Breast epithelium (tissue), 4 donors: ENCODE measurements at regions not wholly inside any gene's neighbourhood (a gene's known extent, or its start where the extent isn't known, plus 50 kb on each side); places are given as distances from the start of the nearest gene placed in this dataset.
"Not testable (repeated sequence)": the region's sequence is repeated elsewhere in the genome, so short reads cannot be mapped to it uniquely, and the experiment has no call there.

Experiments used
- DNase-seq, 2 donors: peaks; one replicate each; pipeline ENCODE4 v3.0.0-alpha.2; 2019; ENCODE audit warnings: low spot score in 2 of 2
- H3K27ac ChIP-seq, 2 donors: fragments of 200-600 bp; sonication (generic) in 1 of 2; one replicate each; pipeline ENCODE4 v1.5.1; 2016 to 2019; ENCODE audit warnings: mild to moderate bottlenecking in 1 of 2
- H3K27me3 ChIP-seq, 2 donors: fragments of 200-600 bp; sonication (generic) in 1 of 2; one replicate each; pipeline versions ENCODE4 v1.5.1 to v1.6.0; 2017 to 2019; ENCODE audit warnings: control low read depth in 1 of 2, mild to moderate bottlenecking in 1 of 2
- H3K36me3 ChIP-seq: fragments of 200-600 bp; one replicate; pipeline ENCODE4 v1.5.1; 2019
- H3K4me1 ChIP-seq, 2 donors: fragments of 200-600 bp; sonication (generic); one replicate each; pipeline ENCODE4 v1.5.1; 2016 to 2019; ENCODE audit warnings: control low read depth in 1 of 2
- H3K4me3 ChIP-seq, 3 donors: fragments of 200-600 bp; sonication (generic); 1 replicate in 2 of 3; 2 replicates in 1 of 3; pipeline ENCODE4 v1.5.1; 2016 to 2019; ENCODE audit warnings: mild to moderate bottlenecking in 3 of 3, moderate library complexity in 2 of 3
- H3K9me3 ChIP-seq, 2 donors: fragments of 200-600 bp; sonication (generic) in 1 of 2; one replicate each; pipeline ENCODE4 v1.5.1; 2016 to 2019; ENCODE audit warnings: control low read depth in 1 of 2
- POLR2A ChIP-seq: fragments of 450-650 bp; IDR thresholded peaks from one replicate; pipeline ENCODE4 v1.6.1; 2016; ENCODE audit warnings: antibody characterized with exemption, mild to moderate bottlenecking, moderate library complexity
- POLR2AphosphoS5 ChIP-seq, 3 donors: sonication (generic); formaldehyde crosslinking; IDR thresholded peaks; one replicate each; pipeline ENCODE4 v1.6.1; 2017; ENCODE audit warnings: antibody characterized with exemption in 3 of 3
- intact Hi-C: fragments of 100-400 bp; cut with DNase I; formaldehyde crosslinking; loops from one replicate; pipeline ENCODE4 v1.15.1; 2023; ENCODE audit warnings: low total_unique reads
- TF ChIP-seq, protein P1 (sequence below), 3 donors: fragments of 450-650 bp; IDR thresholded peaks; one replicate each; pipeline ENCODE4 v1.5.1; 2016 to 2017; ENCODE audit warnings: antibody characterized with exemption in 3 of 3, mild to moderate bottlenecking in 3 of 3, moderate library complexity in 3 of 3

DNA sequence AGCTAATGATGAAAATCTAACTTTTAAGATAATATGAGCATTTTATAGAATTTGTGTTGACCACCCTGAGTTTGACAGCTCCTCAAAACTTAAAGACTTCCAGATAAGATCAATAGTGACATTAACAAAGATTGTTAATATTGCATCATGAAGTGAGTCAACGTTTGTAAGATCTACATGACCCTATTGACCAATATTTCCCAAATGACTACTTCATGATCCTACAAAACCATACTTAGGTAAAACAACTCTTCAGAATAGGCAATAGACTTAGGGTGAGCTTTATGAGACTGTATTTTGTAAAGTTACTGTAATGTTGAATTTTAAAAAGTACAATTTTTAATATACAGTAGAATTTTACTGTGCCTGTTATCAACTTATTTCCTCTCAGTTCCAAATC is 422.7 kb upstream of the ALCAM start:
- Histone ChIP-seq H3K27ac (no peak overlapping the region), H3K4me1 (no peaks in the 10 kb centered on the region), H3K9me3 (peaks cover 0 to 5% of the 10 kb centered on the region in 2 donors), H3K36me3 (no peaks in the 10 kb centered on the region), H3K4me3 (no peak overlapping the region), H3K27me3 (no peaks in the 10 kb centered on the region)
- no peak for DNase-seq
- no peak for TF ChIP-seq POLR2AphosphoS5 (IDR thresholded peaks at IDR 0.05)
- intact Hi-C loops, result no loop called here

DNA sequence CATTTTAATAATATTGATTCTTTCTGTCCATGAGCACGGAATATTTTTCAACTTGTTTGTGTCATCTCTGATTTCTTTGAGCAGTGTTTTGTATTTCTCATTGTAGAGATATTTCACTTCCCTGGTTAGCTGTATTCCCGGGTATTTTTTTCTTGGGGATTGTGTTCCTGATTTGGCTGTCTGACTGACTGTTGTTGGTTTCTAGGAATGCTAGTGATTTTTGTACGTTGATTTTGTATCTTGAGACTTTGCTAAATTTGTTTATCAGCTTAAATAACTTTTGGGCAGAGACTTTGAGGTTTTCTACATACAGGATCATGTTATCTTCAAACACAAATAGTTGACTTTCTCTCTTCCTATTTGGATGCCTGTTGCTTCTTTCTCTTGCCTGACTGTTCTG is 418.8 kb upstream of the ALCAM start:
- DNase-seq, result no peak
- H3K4me1 ChIP-seq, result no peaks in the 10 kb centered on the region
- H3K27me3 ChIP-seq, result no peaks in the 10 kb centered on the region
- peaks cover 0 to 5% of the 10 kb centered on the region in 2 donors for H3K9me3 ChIP-seq
- intact Hi-C loops, result no loop called here
- TF ChIP-seq, protein P1, sequence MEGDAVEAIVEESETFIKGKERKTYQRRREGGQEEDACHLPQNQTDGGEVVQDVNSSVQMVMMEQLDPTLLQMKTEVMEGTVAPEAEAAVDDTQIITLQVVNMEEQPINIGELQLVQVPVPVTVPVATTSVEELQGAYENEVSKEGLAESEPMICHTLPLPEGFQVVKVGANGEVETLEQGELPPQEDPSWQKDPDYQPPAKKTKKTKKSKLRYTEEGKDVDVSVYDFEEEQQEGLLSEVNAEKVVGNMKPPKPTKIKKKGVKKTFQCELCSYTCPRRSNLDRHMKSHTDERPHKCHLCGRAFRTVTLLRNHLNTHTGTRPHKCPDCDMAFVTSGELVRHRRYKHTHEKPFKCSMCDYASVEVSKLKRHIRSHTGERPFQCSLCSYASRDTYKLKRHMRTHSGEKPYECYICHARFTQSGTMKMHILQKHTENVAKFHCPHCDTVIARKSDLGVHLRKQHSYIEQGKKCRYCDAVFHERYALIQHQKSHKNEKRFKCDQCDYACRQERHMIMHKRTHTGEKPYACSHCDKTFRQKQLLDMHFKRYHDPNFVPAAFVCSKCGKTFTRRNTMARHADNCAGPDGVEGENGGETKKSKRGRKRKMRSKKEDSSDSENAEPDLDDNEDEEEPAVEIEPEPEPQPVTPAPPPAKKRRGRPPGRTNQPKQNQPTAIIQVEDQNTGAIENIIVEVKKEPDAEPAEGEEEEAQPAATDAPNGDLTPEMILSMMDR (IDR thresholded peaks at IDR 0.05), result no peak
- TF ChIP-seq POLR2AphosphoS5 (IDR thresholded peaks at IDR 0.05) (no peak), POLR2A (no peak)
- H3K4me3 ChIP-seq, result no peak overlapping the region
- no peak overlapping the region for H3K27ac ChIP-seq
- H3K36me3 ChIP-seq, result no peaks in the 10 kb centered on the region

DNA sequence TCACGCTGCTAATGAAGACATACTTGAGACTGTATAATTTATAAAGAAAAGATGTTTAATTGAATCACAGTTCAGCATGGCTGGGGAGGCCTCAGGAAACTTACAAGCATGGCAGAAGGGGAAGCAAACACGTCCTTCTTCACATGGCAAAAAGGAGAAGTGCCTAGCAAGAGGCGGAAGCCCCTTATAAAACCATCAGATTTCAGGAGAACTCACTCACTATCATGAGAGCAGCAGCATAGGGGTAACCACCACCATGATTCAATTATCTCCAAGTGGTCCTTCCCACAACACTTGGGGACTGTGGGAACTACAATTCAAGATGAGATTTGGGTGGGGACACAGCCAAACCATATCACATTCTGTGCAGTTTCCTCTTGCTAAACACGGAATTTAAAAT is 416.9 kb upstream of the ALCAM start:
- intact Hi-C loops, H3K9me3 ChIP-seq, DNase-seq, H3K27ac ChIP-seq, H3K27me3 ChIP-seq, H3K4me1 ChIP-seq, H3K36me3 ChIP-seq, H3K4me3 ChIP-seq: not testable (repeated sequence)

DNA sequence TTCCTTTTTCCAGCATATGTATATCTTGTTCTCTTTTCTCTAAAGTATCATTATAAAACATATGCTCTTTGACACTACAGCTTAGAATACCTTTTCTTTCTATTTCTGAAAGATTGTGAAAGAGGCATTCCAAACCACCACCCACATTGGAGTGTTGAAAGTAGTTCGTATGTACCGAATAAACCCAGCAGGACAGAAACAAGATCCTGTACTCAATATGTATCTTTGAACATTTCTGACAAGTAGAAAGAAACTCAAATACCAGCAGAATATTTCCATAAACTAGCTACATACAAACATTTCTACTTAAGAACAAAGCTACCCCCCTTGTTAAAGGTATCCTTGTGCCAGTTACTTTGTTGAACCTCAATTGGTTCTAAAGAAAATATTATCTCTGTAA is 415.3 kb upstream of the ALCAM start:
- no peak for DNase-seq
- no peaks in the 10 kb centered on the region for H3K27me3 ChIP-seq
- no peak overlapping the region for H3K27ac ChIP-seq
- H3K4me1 ChIP-seq, result no peaks in the 10 kb centered on the region
- no peak for TF ChIP-seq POLR2A
- no peak for TF ChIP-seq POLR2AphosphoS5 (IDR thresholded peaks at IDR 0.05)
- TF ChIP-seq, protein P1 (IDR thresholded peaks at IDR 0.05), result no peak
- intact Hi-C loops, result no loop called here
- H3K4me3 ChIP-seq, result no peak overlapping the region
- H3K36me3 ChIP-seq, result no peaks in the 10 kb centered on the region
- H3K9me3 ChIP-seq, result no peaks in the 10 kb centered on the region

DNA sequence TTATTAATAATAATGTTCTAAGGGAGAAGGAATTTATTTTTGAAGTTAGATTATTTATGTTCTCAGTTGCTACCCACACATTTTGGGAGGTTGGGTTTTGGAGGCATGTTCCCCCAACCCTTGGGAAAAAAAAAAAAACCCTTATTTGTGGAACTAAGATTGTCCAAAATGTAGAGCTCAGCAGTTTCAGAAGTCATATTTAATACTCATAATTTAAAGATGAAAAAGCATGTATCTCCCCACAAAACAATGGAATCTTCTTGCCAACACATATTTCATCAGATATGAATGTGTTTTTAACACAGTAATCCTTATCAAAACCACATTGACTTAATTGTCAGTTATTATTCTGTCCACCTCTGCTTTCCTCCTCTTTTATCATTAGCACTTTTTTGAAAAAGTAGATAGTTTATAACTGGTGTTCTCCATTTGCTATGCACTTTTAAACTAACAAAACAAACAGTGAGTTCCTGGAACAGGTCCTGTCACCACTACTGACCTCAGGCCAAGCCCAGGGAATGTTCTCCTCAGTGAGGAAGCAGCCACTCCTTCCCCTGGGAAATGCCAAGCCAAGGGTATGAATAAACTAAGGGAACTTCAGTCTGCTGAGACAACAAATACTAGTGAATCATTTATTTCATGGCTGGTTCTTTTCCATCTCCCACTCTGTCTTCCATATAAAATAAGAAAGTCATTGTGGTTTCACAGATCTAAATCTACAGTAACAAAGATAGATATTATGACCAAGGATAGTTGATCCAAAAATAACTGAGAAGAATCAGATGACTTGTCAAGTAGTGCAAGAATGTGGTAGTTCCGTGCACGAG is 414.4 kb upstream of the ALCAM start:
- Histone ChIP-seq H3K27me3 (no peaks in the 10 kb centered on the region), H3K9me3 (no peaks in the 10 kb centered on the region), H3K4me3 (no peak overlapping the region), H3K4me1 (no peaks in the 10 kb centered on the region), H3K36me3 (no peaks in the 10 kb centered on the region), H3K27ac (no peak overlapping the region)
- peak in 1 of 2 donors; percentile 28 for DNase-seq
- TF ChIP-seq POLR2A, result no peak
- TF ChIP-seq, protein P1 (IDR thresholded peaks at IDR 0.05), result no peak
- no peak for TF ChIP-seq POLR2AphosphoS5 (IDR thresholded peaks at IDR 0.05)
- intact Hi-C loops, result no loop called here

DNA sequence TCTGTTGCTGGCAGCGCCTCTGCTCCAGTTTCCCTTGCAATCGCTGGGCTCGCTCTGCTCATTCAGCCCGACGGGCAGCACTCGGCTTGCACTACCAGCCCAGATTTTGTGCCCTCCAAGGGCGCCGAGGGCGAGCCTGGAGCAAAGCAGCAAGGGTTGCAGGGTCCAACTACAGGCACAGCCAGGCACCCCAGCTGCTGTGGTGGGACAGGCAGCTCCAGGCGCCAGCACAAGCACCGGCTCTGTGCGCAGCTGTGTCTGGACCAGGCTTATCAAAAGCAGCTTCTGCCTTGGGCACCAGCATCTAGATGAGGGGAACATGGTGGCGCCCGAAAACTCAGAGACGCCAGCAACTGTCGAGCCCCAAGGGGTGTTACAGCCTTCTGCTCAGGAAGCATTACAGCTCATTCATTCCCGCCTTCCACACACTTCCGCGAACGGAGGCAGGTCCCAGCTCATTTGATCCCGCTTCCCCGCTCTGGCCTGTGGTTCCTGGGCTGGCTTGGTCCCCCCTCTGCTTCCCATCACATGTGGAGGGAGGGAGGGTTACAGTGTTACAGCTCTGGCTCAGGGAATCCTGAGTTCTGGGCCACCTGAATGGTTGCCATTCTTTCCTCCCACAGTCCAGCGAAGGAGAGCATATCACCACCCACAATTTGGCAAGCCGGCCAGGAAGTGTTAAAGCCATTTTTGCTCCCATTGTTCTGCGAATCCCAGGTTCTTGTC is 409.9 kb upstream of the ALCAM start:
- H3K4me3 ChIP-seq, result no peak overlapping the region
- no peaks in the 10 kb centered on the region for H3K36me3 ChIP-seq
- intact Hi-C loops, result no loop called here
- H3K27me3 ChIP-seq, result no peaks in the 10 kb centered on the region
- TF ChIP-seq POLR2A (no peak), POLR2AphosphoS5 (IDR thresholded peaks at IDR 0.05) (no peak)
- TF ChIP-seq, protein P1 (IDR thresholded peaks at IDR 0.05), result no peak
- no peaks in the 10 kb centered on the region for H3K9me3 ChIP-seq
- H3K4me1 ChIP-seq, result no peaks in the 10 kb centered on the region
- no peak overlapping the region for H3K27ac ChIP-seq
- no peak for DNase-seq
